PC-3 (cell line): ENCODE measurements at regions not wholly inside any gene's neighbourhood (a gene's known extent, or its start where the extent isn't known, plus 50 kb on each side); places are given as distances from the start of the nearest gene placed in this dataset.

Experiments used
- ATAC-seq: fragments of 200-7000 bp; cut with Tn5 transposase; 2 replicates; pipeline ENCODE4 v1.9.1; 2020; ENCODE audit warnings: mild to moderate bottlenecking, moderate library complexity
- BruUV-seq: library from RNA; stranded (reverse); fragments of 400-500 nt; replicated peaks from 2 replicates; lab custom pipeline; 2021; lab: Mats Ljungman, UMichigan
- CTCF ChIA-PET: fragments of 300-600 bp; sonication (Branson Sonifier 250); formaldehyde crosslinking; loops from one replicate; lab custom pipeline; 2022; ENCODE audit warnings: antibody characterized with exemption; lab: Charles Lee
- POLR2A ChIA-PET: fragments of 300-600 bp; sonication (Branson Sonifier 250); formaldehyde crosslinking; loops from one replicate; lab custom pipeline; 2022; ENCODE audit warnings: antibody characterized with exemption; ENCODE audit not compliant: unreplicated experiment; lab: Charles Lee
- DNase-seq: peaks from one replicate; pipeline ENCODE4 v3.0.0-alpha.2; 2015
- H2AFZ ChIP-seq: fragments of 300-600 bp; sonication (generic); 2 replicates; pipeline ENCODE4 v1.6.0; 2016; ENCODE audit warnings: antibody characterized with exemption, low read length
- H3F3A ChIP-seq: fragments of 300-600 bp; sonication (generic); one replicate; pipeline ENCODE4 v1.6.0; 2017; ENCODE audit warnings: antibody characterized with exemption, low read length, control low read depth, mild to moderate bottlenecking; ENCODE audit not compliant: unreplicated experiment
- H3K27ac ChIP-seq: fragments of 300-600 bp; sonication (generic); 2 replicates; pipeline ENCODE4 v1.5.1; 2016; ENCODE audit warnings: mild to moderate bottlenecking, low read length
- H3K27me3 ChIP-seq: fragments of 300-600 bp; sonication (generic); 2 replicates; pipeline ENCODE4 v1.6.1; 2016; ENCODE audit warnings: low read length, mixed read lengths
- H3K36me3 ChIP-seq: fragments of 300-600 bp; sonication (generic); 2 replicates; pipeline ENCODE4 v1.6.1; 2016; ENCODE audit warnings: low read depth, mixed run types, low read length, mixed read lengths
- H3K4me1 ChIP-seq: fragments of 300-600 bp; sonication (generic); 2 replicates; pipeline ENCODE4 v1.5.1; 2016; ENCODE audit warnings: low read length; ENCODE audit not compliant: insufficient read depth
- H3K4me2 ChIP-seq: fragments of 300-600 bp; sonication (generic); 2 replicates; pipeline ENCODE4 v1.6.0; 2016; ENCODE audit warnings: low read length
- H3K4me3 ChIP-seq: fragments of 300-600 bp; sonication (generic); 2 replicates; pipeline ENCODE4 v1.5.1; 2016; ENCODE audit warnings: mild to moderate bottlenecking, low read length, mixed read lengths
- H3K79me2 ChIP-seq: fragments of 300-600 bp; sonication (generic); 2 replicates; pipeline ENCODE4 v1.6.1; 2017; ENCODE audit warnings: low read length, mixed read lengths
- H3K9ac ChIP-seq: fragments of 300-600 bp; sonication (generic); 2 replicates; pipeline ENCODE4 v1.6.0; 2016; ENCODE audit warnings: mild to moderate bottlenecking, low read length
- H3K9me2 ChIP-seq: fragments of 300-600 bp; sonication (generic); replicated peaks from 2 replicates; pipeline ENCODE4 v1.6.1; 2016; ENCODE audit warnings: mixed run types, low read length, mixed read lengths
- H3K9me3 ChIP-seq: fragments of 300-600 bp; sonication (generic); 2 replicates; pipeline ENCODE4 v1.6.1; 2016; ENCODE audit warnings: low read length, mixed read lengths
- H4K20me1 ChIP-seq: fragments of 300-600 bp; sonication (generic); 2 replicates; pipeline ENCODE4 v1.6.1; 2016; ENCODE audit warnings: low read length, mixed read lengths
- CTCF ChIP-seq: fragments of 300-600 bp; sonication (generic); conservative IDR thresholded peaks from 2 replicates; pipeline ENCODE4 v1.5.1; 2017; ENCODE audit warnings: antibody characterized with exemption, low read depth, mild to moderate bottlenecking, low read length
- EZH2 ChIP-seq: fragments of 300-600 bp; sonication (generic); IDR thresholded peaks from one replicate; pipeline ENCODE4 v1.6.1; 2017; ENCODE audit warnings: antibody characterized with exemption, mild to moderate bottlenecking, low read length; ENCODE audit not compliant: unreplicated experiment
- EZH2phosphoT487 ChIP-seq: fragments of 300-600 bp; sonication (generic); IDR thresholded peaks from 2 replicates; pipeline ENCODE4 v1.6.1; 2018; ENCODE audit warnings: mild to moderate bottlenecking, antibody characterized with exemption, low read length, borderline replicate concordance
- intact Hi-C: fragments of 100-400 bp; cut with micrococcal nuclease; formaldehyde crosslinking; loops from 2 replicates; pipeline ENCODE4 v1.9.0; 2023

GRCh38 chr4:63620271-63620670, 789.0 kb downstream of the TECRL start:
- Histone ChIP-seq H3F3A (no peaks in the 10 kb centered on the region), H3K4me3 (no peak overlapping the region), H3K9ac (no peak overlapping the region), H2AFZ (no peak overlapping the region; the same call in 1 of the 2 replicates), H3K9me2 (no peaks in the 10 kb centered on the region), H3K79me2 (no peaks in the 10 kb centered on the region), H3K4me2 (no peak overlapping the region), H3K9me3 (no peaks in the 10 kb centered on the region), H4K20me1 (no peaks in the 10 kb centered on the region), H3K27ac (no peak overlapping the region), H3K4me1 (0 out of 2 replicates have a peak, but pooled peaks cover 3% of the 10 kb centered on the region), H3K36me3 (no peaks in the 10 kb centered on the region), H3K27me3 (no peaks in the 10 kb centered on the region)
- BruUV-seq: no TSS peak
- DNase-seq (peak; percentile 11), ATAC-seq (no peak)
- intact Hi-C loops: no loop called here
- ChIA-PET POLR2A (interaction anchor here (0.6 kb wide), 1 partner anchor 22 kb away, joined by 3 read pairs; no protein-coding TSS in a partner anchor), CTCF (interaction anchor here (0.6 to 0.7 kb wide), 2 partner anchors 13 to 64 kb away, joined by 3 to 4 read pairs; no protein-coding TSS in a partner anchor)
- TF ChIP-seq CTCF: no peak
- no peak for TF ChIP-seq EZH2
- no peak for TF ChIP-seq EZH2phosphoT487

- CTCF ChIA-PET: interaction anchor here (0.6 to 0.7 kb wide), 2 partner anchors 12 to 63 kb away, joined by 3 to 4 read pairs; no protein-coding TSS in a partner anchor
- Histone ChIP-seq H4K20me1 (no peaks in the 10 kb centered on the region), H3K27ac (no peak overlapping the region), H3K36me3 (no peaks in the 10 kb centered on the region), H3K79me2 (no peaks in the 10 kb centered on the region), H3K9ac (no peak overlapping the region), H3F3A (no peaks in the 10 kb centered on the region), H3K4me2 (no peak overlapping the region), H2AFZ (no peak overlapping the region), H3K4me3 (no peak overlapping the region), H3K9me3 (no peaks in the 10 kb centered on the region), H3K9me2 (no peaks in the 10 kb centered on the region), H3K27me3 (no peaks in the 10 kb centered on the region), H3K4me1 (0 out of 2 replicates have a peak, but pooled peaks cover 3% of the 10 kb centered on the region)
- no peak for DNase-seq
- POLR2A ChIA-PET: no interaction called here
- TF ChIP-seq EZH2: no peak
- TF ChIP-seq CTCF: no peak
- no TSS peak for BruUV-seq
- no peak for ATAC-seq
- intact Hi-C loops: no loop called here
Observed at GRCh38 chr4:63619771-63620170, 789.5 kb downstream of the TECRL start.

GRCh38 chr4:63618883-63619718, 790.1 kb downstream of the TECRL start:
- ChIA-PET CTCF (interaction anchor here (0.7 kb wide), 1 partner anchor 62 kb away, joined by 4 read pairs; no protein-coding TSS in a partner anchor), POLR2A (no interaction called here)
- H3K27me3 ChIP-seq: no peaks in the 10 kb centered on the region
- BruUV-seq: no TSS peak
- DNase-seq: no peak
- H3K9me3 ChIP-seq: no peaks in the 10 kb centered on the region
- peak overlapping the region; percentile 24 for H2AFZ ChIP-seq
- no peaks in the 10 kb centered on the region for H3F3A ChIP-seq
- no peak overlapping the region for H3K9ac ChIP-seq
- no peak overlapping the region for H3K4me3 ChIP-seq
- TF ChIP-seq EZH2 (no peak), EZH2phosphoT487 (no peak), CTCF (no peak)
- no peak overlapping the region for H3K4me2 ChIP-seq
- intact Hi-C loops: no loop called here
- H4K20me1 ChIP-seq: no peaks in the 10 kb centered on the region
- H3K9me2 ChIP-seq: no peaks in the 10 kb centered on the region
- 0 out of 2 replicates have a peak, but pooled peaks cover 3% of the 10 kb centered on the region for H3K4me1 ChIP-seq
- no peak overlapping the region for H3K27ac ChIP-seq
- H3K36me3 ChIP-seq: no peaks in the 10 kb centered on the region
- peak; percentile 58 for ATAC-seq
- no peaks in the 10 kb centered on the region for H3K79me2 ChIP-seq
